Fibroblast of lung (primary cell): ENCODE measurements at regions not wholly inside any gene's neighbourhood (a gene's known extent, or its start where the extent isn't known, plus 50 kb on each side); places are given as distances from the start of the nearest gene placed in this dataset.

Experiments used
- CTCF ChIP-seq, 2 donors: IDR thresholded peaks in 1 of 2; conservative IDR thresholded peaks in 1 of 2; 1 replicate in 1 of 2; 2 replicates in 1 of 2; pipeline ENCODE4 v1.5.1; 2011 to 2012; ENCODE audit warnings: low read length in 2 of 2, control low read depth in 1 of 2, inconsistent platforms in 1 of 2, low read depth in 1 of 2, mild to moderate bottlenecking in 1 of 2
- EZH2 ChIP-seq: IDR thresholded peaks from 2 replicates; pipeline ENCODE4 v1.5.1; 2012; ENCODE audit warnings: low read length, control low read depth, mild to moderate bottlenecking; ENCODE audit errors: missing control alignments

- no peak for TF ChIP-seq CTCF (conservative IDR thresholded peaks at IDR 0.05 in 1 of 2, IDR thresholded peaks at IDR 0.05 in 1 of 2; ENCODE audit: low read depth in 1 of 2, low read length in 2 of 2)
- TF ChIP-seq EZH2, result no peak
These were observed 125.5 kb downstream of the TMTC3 start for GRCh38 chr12:88267630-88268029.
